Activated gamma-delta T cell treated with anti-CD3 and anti-CD28 coated beads, Interleukin-2, amount 50 U/mL, for 16 hours (primary cell): ENCODE measurements at regions not wholly inside any gene's neighbourhood (a gene's known extent, or its start where the extent isn't known, plus 50 kb on each side); places are given as distances from the start of the nearest gene placed in this dataset.

Source experiments
- DNase-seq: peaks from one replicate; pipeline ENCODE4 v3.0.0-alpha.2; 2020; ENCODE audit warnings: low read depth

- DNase-seq = no peak
Measured at GRCh38 chr10:90480466-90480865, 377.4 kb downstream of the HTR7 start.

GRCh38 chr10:90481326-90481923 is 376.4 kb downstream of the HTR7 start:
- no peak for DNase-seq

GRCh38 chr10:90484518-90484917 is 373.3 kb downstream of the HTR7 start:
- no peak for DNase-seq

- DNase-seq = no peak
Measured at GRCh38 chr10:90494183-90494582, 363.7 kb downstream of the HTR7 start.

- no peak for DNase-seq
Measured at GRCh38 chr10:90504172-90504571, 353.7 kb downstream of the HTR7 start.

GRCh38 chr10:90526721-90527120 is 331.1 kb downstream of the HTR7 start:
- no peak for DNase-seq

- no peak for DNase-seq
Measured at GRCh38 chr10:90530521-90530920, 327.3 kb downstream of the HTR7 start.

GRCh38 chr10:90557385-90557784 is 300.5 kb downstream of the HTR7 start:
- no peak for DNase-seq

GRCh38 chr10:90560331-90560730 is 297.5 kb downstream of the HTR7 start:
- DNase-seq = no peak

GRCh38 chr10:90561666-90562065 is 296.2 kb downstream of the HTR7 start:
- DNase-seq = no peak

- DNase-seq = no peak
Measured at GRCh38 chr10:90571481-90572258, 286.2 kb downstream of the HTR7 start.

GRCh38 chr10:90575125-90575524 is 282.7 kb downstream of the HTR7 start:
- DNase-seq = no peak

GRCh38 chr10:90577569-90577968 is 280.3 kb downstream of the HTR7 start:
- no peak for DNase-seq

- no peak for DNase-seq
Measured at GRCh38 chr10:90579602-90580242, 278.1 kb downstream of the HTR7 start.

GRCh38 chr10:90583416-90583815 is 274.4 kb downstream of the HTR7 start:
- no peak for DNase-seq

- no peak for DNase-seq
Measured at GRCh38 chr10:90587081-90587491, 270.8 kb downstream of the HTR7 start.

GRCh38 chr10:90587561-90587960 is 270.3 kb downstream of the HTR7 start:
- DNase-seq = no peak

GRCh38 chr10:90588222-90588621 is 269.6 kb downstream of the HTR7 start:
- DNase-seq = no peak

GRCh38 chr10:90589825-90590224 is 268.0 kb downstream of the HTR7 start:
- DNase-seq = no peak

GRCh38 chr10:90591629-90592028 is 266.2 kb downstream of the HTR7 start:
- no peak for DNase-seq

GRCh38 chr10:90592638-90593302 is 265.1 kb downstream of the HTR7 start:
- no peak for DNase-seq

- DNase-seq = no peak
Measured at GRCh38 chr10:90598513-90598912, 259.3 kb downstream of the HTR7 start.
